AG04449 (cell line): ENCODE measurements at regions not wholly inside any gene's neighbourhood (a gene's known extent, or its start where the extent isn't known, plus 50 kb on each side); places are given as distances from the start of the nearest gene placed in this dataset.

Experiments
- CTCF ChIA-PET: fragments of 350-600 bp; formaldehyde crosslinking; extraction: SDS; loops from one replicate; lab custom pipeline; 2021; ENCODE audit warnings: antibody characterized with exemption; lab: Yijun Ruan, JAX
- POLR2A ChIA-PET: fragments of 400-600, 350-600 bp; formaldehyde crosslinking; extraction: SDS; loops from one replicate; lab custom pipeline; 2020; ENCODE audit warnings: antibody characterized with exemption, inconsistent platforms; lab: Yijun Ruan, JAX
- DNase-seq: peaks from one replicate; pipeline ENCODE4 v3.0.0-alpha.2; 2010; ENCODE audit warnings: low read depth, low spot score
- H3K4me3 ChIP-seq: 2 replicates; pipeline ENCODE4 v1.5.1; 2011; ENCODE audit warnings: low read depth, mild to moderate bottlenecking, control low read depth, low read length
- CTCF ChIP-seq: IDR thresholded peaks from one replicate; pipeline ENCODE4 v1.5.1; 2011; ENCODE audit warnings: mild to moderate bottlenecking, moderate library complexity, low read length, control low read depth, inconsistent platforms; ENCODE audit not compliant: insufficient read depth; ENCODE audit errors: missing control alignments

- no peak for TF ChIP-seq CTCF
- POLR2A ChIA-PET = no interaction called here
- CTCF ChIA-PET = no interaction called here
- no peak overlapping the region for H3K4me3 ChIP-seq
- no peak for DNase-seq
Measured at GRCh38 chr9:30771163-30771708, 1613.2 kb upstream of the ACO1 start.

GRCh38 chr9:30771760-30772159 is 1612.7 kb upstream of the ACO1 start:
- ChIA-PET CTCF (no interaction called here), POLR2A (no interaction called here)
- H3K4me3 ChIP-seq = no peak overlapping the region
- no peak for DNase-seq
- TF ChIP-seq CTCF = no peak

- H3K4me3 ChIP-seq = no peak overlapping the region
- no peak for TF ChIP-seq CTCF
- CTCF ChIA-PET = no interaction called here
- no peak for DNase-seq
- POLR2A ChIA-PET = no interaction called here
Measured at GRCh38 chr9:30773427-30773826, 1611.0 kb upstream of the ACO1 start.

GRCh38 chr9:30774326-30774725 is 1610.1 kb upstream of the ACO1 start:
- no peak for DNase-seq
- no peak overlapping the region for H3K4me3 ChIP-seq
- ChIA-PET CTCF (no interaction called here), POLR2A (no interaction called here)
- no peak for TF ChIP-seq CTCF

GRCh38 chr9:30775236-30775635 is 1609.2 kb upstream of the ACO1 start:
- no peak for TF ChIP-seq CTCF
- ChIA-PET CTCF (no interaction called here), POLR2A (no interaction called here)
- DNase-seq = no peak
- no peak overlapping the region for H3K4me3 ChIP-seq

GRCh38 chr9:30796764-30797163 is 1587.7 kb upstream of the ACO1 start:
- ChIA-PET POLR2A (no interaction called here), CTCF (no interaction called here)
- H3K4me3 ChIP-seq = no peak overlapping the region
- no peak for TF ChIP-seq CTCF
- DNase-seq = no peak
